ENCODE measurements at regions not wholly inside any gene's neighbourhood (a gene's known extent, or its start where the extent isn't known, plus 50 kb on each side); places are given as distances from the start of the nearest gene placed in this dataset.

DNA sequence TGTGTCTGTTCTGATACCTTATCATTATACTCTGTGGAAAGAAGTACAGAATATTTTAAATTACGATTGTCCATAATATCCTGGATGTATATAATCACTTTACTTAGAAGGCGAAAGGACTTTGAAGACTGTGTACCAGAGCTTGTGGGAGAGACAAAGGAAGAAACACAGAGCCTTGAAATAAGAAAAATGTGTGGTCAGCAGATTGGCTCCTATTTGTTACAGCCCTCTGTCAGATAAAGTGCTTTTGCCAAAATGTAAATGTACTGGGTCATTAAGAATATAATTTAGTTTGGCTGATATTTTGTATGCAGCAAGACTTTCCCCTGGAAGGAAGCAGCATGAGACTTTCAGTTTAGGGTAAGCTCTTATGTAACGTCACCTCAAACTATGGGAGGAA, 443.1 kb downstream of the CCDC85A start:
- no peak for DNase-seq

DNA sequence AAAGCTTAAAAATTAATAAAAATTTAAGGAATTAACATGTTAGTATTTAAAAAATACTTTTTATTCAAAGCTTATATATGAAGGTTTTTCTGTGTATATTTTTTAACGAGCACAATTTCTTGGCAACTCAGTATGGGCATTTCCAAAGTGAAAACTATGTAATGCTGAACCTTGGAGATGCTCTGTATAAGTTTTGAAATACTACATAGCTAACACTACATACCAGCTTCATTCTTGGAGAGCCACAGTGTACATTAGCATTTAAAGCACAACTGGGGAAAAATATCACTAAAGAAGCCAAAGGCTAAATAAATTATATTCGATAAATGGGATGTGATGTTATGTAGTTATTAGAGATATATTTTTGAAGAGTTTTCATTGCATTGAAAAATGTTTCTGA, 446.5 kb downstream of the CCDC85A start:
- DNase-seq: no peak

DNA sequence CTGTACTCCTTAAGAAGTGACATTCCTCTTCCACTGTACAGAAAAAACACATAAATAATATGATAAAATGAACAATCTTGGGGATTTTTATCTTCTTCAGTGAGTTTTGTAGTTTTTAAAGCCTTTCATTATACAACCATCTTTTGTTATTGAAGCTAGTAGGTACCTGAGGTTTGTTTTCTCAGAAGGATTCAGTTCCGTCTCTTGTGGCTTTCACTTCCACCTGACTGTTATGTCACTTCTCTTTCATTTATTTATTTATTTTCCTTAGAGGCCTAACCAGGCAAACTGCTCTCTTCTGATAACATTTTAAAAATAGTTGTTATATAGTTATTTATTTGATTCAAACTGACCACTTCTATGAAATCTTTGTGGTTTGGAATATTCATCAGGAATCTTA, 464.2 kb downstream of the CCDC85A start:
- no peak for DNase-seq

DNA sequence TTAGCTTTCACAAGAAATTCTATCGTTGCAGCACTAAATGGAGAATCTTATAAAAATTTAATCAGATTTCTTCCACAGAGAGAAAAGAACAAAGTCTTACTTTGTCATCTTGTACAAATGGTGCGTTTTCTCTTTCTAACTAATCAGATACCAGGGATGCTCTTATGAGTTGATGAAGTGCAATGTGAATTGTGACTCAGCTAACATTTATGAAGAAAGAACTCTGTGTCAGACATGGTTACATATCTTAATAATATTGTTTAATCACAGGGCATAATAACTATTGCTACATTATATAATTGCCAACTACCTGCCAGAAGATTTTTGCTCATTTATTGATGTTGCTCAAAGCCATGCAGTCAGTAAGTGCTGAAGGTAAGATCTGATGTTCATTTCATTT, 465.0 kb downstream of the CCDC85A start:
- no peak for DNase-seq

DNA sequence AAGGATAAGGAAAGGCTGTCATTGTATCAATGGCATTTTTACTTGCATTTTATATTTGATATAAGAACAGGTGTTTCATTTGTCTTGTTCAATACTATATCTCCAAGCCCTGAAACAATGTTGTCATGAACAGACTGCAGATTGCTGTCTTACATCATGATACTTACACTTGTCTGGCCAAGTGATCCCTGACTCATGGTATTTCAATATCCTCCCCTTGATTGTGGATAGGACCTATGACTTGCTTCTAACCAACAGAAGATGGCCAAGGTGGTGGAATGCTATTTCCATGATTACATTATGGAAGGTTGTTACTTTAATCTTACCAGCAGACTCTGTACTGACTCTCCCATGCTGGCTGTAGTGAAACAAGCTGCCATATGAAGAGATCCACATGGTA, 471.1 kb downstream of the CCDC85A start:
- DNase-seq: no peak

DNA sequence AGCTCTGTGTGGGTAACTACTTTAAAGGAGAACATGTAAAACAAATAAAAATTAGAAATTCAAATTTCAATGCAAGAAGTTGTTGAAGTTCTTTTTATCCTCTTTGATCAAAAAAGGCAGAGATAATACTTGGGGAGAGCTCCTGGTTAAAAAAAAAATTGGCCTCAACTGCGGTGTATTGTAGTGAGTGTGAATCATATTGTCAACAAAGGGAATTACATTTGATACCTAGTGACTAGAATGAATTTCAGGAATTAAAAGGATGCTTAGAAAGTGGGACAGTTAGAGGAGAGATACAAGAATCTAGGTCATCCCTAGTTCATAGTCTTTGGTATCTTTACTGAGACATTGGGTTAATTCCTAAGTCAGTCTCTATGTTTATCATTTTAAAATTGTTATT, 473.0 kb downstream of the CCDC85A start:
- no peak for DNase-seq

DNA sequence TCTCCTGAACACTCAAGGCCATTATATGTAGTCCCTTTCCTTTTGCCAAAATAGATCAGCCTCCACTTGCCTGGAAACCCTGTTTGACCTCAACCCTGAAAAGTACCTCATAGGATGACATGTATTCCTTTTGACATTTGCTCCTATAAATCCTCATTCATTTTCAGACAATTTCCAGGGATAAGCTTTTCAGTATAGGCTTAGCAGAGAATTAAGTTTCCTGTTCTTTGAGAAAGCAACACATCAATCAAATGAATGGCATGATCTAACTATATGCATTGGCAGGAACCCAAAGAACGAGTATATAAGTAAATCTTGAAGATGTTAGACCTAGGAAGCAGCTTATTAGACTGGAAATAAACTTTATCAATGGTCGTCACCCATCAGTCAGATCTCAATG, 483.0 kb downstream of the CCDC85A start:
- no peak for DNase-seq

DNA sequence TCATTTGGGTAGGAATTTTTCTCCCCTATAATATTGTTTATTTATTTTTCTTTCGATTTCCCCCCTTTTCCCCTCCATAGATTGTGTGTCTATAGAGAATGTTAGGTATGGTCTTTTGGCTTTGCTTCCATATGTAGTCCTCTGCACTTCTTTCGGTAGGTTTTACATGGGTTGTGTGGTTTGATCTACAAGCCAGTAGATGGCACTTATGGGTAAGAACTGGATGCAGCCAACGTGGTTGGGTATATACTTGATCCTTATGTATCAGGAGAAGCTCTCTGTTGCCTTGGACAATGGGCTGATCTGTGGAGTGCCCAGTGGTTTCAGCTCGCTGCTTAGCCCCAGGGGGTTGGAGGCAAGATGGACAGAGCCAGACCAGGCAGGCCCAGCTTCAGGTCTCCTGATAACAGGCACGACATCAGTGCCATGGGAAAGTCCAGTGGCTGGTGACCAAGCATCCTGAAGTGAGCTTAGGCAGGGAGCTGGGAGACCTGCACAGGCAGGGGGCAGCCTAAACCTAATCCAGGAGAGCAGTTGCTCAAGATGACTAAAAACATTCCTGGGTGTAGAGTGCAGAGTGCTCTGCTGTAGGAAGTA, 488.3 kb downstream of the CCDC85A start:
- no peak for DNase-seq

DNA sequence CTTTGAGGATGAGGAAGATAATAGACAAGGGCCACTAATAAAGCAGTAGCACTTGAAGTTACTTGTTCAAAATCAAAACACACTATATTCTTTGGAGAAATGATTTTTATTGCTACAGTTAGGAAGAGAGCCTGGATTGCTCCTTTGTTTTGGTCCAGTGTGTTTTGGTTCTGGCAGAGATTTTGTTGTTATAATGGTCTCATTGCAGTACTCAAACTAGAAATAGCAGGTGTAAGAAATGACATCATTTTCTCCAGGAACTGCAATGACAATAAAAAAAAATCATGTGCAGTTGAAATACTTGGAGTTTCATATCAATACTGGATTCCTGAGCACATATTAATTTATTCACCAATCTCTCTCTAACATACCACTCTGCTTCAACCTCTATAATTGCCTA, 490.3 kb downstream of the CCDC85A start:
- DNase-seq: no peak

DNA sequence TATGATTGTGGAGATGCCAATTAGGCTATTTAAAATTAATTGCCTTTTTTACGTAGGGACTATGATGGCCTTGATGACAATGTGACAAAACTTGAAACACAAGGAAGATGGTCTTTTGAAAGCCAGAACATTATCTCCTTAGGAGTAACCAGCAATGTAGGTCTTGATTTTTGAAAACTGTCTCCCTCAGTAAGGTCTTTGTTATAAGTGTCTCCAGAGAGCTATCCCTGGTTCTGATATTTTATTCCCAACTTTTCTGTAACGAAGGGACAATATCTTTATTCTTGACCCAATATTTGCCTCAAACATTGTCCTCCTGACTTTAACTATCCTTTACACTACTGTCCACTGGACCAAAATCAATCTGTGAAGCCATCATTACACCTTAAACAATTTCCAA, 493.2 kb downstream of the CCDC85A start:
- no peak for DNase-seq

DNA sequence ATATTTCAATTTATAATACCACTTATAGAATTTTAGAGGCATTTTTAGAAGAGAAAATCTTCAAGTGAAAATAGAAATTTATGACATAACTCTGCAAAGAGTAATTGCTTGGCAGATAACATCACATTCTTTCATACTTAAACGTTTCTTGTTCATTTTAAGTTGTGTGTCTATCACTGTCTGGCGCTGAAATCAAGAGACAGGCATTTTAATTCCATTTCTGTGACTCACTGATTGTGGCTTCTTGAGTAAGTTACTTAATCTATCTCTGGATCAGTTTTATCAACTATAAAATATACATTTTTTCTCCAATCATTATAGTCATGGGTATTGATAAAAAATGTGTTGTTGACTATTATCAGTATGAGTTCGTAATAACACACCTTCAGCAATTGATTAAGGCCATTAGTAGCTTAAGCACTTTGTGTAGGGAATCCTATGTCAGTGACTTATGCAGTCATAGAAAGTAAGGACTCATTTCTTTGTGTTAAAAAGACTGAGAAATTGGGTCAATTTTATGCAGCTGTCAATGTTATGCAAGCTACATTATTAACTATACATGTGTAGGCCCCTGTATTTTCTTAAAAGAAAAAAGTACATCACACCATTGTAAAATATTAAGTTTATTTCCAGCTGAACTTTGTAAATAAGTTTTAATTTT, 497.3 kb downstream of the CCDC85A start:
- no peak for DNase-seq

DNA sequence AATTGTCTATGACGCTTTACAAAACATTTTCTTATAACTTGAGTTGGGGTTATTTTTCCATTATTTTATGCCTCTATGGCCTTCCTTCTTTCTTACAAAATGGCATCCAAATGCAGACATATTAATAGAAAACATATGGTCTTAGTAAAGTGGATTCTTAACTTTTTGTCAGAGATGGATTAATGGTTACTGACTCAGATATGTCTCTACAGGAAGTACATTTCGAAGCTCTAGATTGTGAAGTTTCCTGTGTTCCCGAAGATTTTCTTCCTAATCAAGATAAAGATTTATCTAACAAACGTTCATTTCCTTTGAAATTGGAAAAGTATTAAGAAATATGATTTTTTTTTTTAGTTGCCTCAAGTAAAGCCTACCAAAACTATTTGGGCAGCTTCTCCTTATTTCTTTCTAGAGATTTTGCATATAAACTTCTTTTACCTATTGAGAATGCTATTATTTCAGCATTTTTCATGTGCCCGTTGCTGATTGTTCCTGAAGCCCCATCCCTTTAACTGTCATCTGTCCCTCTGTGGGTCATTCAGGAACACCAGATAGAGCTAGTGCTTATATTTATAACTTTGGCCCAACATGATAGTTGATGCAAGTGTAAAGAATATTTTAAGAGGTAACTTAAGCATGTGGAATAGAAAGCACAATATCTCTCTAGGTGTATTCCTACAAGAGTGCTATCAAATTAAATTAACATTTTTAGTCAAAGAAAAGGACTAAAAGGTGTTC, 498.0 kb downstream of the CCDC85A start:
- DNase-seq: no peak

DNA sequence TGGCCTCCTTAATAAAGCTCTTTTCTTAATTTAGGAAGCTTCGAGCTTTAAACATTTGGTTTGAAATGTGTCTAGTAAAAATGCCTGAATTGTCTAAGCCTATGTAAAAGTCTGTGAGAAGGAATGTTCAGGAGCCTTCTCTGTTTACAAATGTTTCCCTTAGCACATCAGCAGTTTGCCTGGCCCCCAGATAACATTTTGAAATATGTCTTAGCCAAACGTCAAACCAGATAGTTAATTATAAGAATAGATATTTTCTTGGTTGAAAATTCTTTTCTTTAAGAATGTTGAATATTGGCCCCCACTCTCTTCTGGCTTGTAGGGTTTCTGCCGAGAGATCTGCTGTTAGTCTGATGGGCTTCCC, 498.6 kb downstream of the CCDC85A start:
- DNase-seq: no peak

DNA sequence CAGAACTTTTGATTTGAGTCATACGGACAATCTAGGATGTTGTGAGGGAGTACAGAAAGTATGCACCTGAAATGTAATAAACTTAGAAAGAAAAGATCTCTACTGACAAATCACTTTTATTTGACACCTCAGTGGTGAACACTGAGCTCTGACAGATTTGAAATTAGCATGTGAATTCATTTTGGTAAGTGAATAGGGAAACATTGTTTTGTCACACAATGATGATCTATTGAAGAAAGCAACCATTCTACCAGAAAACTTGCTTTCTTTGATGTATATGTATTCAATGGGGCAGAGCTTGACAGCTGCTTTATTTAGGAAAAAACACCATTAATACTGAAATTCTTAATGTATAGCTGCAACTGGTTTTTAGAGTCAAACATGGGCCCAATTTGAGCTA, 500.5 kb downstream of the CCDC85A start:
- no peak for DNase-seq

DNA sequence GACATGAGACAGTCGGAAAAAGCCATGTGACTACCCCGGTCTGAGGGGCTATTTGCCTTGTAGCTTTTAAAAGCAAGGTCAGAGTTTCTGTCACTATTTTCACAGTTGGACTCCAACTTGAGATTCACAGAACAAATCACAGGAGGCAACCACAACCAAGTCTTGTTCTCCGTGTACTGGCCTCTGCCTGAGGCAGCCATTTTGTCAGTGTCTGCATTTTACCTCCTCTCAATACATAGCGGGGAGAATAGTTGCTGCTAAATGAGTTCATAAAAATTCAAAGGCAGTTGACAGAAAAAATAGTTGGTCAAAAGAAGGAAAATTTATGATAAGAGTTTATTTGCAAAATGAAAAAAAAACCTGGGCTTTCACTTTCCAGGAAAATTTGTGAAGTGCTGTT, 501.4 kb downstream of the CCDC85A start:
- no peak for DNase-seq

DNA sequence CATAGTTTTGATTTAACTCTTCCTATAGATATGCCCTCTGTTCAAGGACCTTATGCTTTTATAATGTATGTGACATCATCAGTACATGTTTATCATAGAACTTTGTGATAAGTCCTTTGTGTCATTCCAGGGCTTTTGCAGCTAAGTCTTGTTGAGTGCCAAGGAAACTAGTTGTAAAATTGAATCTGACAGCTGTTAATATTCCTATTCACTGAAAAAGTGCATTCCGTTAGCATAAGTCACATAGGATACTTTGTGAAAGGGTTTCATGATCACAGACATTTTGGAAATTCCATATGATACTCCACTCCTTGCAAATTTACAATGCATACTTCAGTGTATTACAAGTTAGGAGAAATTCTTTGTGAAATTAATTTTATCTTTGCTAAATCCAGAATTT, 503.4 kb downstream of the CCDC85A start:
- no peak for DNase-seq

DNA sequence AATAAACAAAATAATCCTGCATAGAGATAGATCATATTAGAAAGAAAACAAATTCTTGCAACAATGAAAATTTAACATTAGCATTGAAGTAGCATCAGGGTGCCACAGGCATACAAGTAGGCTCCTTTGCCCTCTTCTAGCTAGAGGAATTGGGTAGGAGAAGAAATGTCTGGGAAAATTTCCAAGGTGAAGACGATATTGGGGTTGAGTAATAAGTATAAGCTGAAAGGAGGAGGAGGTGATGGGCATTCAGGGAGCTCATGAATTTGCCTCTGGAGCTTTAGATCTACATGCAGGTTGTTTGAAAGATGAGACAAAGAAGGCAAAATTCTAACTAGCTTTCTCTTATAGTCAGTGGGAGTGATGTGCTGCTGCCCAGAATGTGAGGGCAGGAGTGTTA, 504.9 kb downstream of the CCDC85A start:
- no peak for DNase-seq

DNA sequence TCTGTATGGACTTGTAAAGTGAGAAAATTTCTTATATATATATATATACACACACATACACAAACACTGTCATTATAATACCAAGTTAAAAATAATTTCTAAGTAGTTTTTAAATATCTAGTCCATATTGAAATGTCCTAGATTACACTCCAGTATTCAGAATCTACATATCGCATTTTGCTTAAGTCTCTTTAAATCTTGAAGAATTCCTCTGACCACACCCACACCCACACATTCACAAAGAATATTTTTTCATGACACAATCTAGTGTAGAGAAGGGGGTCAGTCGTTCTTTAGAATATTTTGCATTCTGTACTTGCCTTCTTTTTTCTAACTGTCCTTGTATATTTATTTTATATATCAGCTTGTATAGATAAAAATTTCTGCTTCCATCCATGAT, 509.7 kb downstream of the CCDC85A start:
- DNase-seq: no peak

DNA sequence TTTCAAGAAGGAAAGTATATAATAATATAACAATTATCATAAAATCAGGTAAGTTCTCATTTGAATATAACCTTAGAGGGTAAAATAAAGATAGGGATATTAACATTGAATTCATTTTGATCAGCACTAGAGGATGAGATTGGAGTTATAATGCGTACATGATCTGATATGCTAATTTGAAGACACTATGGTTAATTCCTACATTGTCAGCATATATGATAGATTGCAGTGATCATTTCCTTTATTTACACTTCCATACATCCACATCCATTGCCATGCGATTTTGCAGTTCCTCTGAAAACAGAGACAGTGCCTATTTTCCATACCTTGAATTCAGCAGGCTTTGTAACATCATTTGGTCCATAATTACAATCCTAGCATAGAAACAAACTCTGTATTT, 519.2 kb downstream of the CCDC85A start:
- DNase-seq: no peak

DNA sequence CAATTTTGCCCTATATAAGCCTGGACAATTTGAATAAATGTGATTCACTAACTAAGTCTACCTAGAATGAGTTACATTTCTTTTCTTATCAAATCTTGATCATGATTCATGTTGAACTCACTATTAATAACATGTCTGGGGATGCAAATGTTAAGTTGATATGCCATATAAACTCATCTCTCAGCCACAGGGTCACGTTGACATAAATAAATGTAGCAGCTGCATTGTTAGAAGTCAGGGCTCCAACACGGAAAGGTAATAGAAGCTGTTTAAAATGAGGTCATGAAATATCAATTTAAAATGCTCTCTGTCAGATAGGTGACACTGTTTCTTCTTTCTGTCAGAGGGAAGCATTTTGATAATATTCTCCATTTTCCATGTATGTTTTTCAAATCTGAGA, 521.9 kb downstream of the CCDC85A start:
- DNase-seq: no peak

DNA sequence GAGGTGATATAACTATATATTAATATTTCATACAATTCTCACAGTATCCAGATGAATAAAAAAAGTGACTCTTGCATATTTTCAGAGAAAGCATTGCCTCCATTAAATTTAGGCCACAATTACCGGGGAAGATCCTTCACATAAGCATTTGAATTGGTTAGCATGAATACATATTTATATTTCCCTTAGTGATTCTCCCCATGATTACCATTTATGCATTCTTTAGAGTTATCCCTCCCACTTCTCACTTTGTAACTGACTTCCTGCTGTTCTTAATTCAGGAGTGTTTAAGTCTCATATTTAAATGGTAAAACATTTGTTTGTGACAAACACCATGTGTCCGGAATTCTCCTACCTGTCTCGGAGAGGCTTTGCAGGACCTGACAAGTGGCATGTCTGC, 523.4 kb downstream of the CCDC85A start:
- DNase-seq: no peak

DNA sequence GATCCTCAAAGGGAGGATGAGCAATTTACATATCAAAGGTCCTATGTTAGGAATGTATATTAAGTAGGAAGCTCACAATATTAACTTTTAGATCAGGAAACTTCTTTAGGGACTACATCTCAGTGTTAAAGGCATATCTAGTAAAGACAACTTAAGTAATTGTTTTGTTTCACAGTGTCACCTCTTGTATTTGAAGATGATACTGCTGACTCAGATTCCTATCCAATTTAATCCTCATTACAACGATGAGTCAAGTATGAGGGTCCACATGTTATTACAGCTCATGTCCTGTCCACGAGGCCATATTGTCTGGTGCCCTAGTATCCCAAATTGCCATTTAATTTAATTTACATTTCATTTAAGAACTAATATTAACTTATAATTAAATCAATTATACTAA, 523.9 kb downstream of the CCDC85A start:
- DNase-seq: no peak

DNA sequence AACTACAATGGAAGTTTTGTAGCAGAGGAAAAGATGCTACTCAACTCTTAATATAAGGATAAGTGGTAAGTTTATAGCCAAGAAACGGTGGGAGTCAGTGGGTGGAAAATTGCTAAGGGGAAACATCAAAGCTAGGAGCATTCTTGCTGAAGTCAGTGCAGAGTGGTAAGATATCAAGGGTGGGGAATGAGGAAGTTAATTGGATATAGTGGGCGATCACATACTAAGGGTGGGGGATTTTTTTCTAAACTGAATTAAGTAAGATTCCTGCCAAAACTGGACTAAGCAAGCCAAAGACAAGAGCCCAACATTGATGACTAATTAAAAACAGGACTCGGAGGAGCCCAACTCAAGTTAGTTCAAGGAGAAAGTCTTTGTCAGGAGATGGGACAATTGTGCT, 525.4 kb downstream of the CCDC85A start:
- no peak for DNase-seq

DNA sequence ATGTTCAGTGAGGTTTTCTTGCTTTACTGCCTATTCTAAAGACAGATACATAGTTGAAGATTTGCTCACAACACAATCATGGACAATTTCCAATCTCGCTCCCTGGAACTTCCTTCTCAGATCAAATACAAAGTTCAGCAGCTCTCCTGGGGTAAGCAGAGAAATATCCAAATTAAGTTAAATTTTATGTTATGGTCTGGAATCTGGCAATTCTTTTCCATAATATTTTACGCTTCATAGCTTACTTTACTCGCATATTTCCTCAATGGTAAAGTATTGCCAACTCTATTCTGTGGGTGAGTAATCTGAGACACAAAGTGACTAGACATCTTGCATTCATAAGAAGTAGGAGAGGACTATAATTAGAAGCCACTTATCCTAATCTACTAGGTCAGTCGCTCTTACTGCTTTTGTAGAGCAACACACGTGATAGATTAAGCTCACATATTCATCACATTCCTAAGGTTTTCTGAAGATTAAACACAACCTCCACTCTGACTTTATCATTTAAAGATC, 529.4 kb downstream of the CCDC85A start:
- no peak for DNase-seq

DNA sequence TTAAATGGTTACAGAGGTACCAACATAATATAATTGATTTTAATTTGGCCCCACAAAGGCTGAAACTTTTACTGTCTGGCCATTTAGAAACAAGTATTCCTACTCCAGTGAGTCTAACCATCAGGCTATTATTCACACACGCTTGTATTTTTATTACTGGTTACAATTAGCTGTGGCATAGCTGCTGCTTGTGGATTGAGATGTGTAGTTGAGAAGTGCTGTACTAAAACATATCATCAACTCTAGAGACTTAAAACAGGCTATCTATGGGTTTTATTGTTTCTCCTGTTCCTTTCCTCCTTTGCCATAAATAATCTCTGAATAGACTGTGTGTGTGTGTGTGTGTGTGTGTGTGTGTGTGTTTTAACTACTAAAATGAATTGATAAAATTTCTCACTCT, 530.2 kb downstream of the CCDC85A start:
- no peak for DNase-seq
